ENCODE measurements at regions not wholly inside any gene's neighbourhood (a gene's known extent, or its start where the extent isn't known, plus 50 kb on each side); places are given as distances from the start of the nearest gene placed in this dataset.

DNA sequence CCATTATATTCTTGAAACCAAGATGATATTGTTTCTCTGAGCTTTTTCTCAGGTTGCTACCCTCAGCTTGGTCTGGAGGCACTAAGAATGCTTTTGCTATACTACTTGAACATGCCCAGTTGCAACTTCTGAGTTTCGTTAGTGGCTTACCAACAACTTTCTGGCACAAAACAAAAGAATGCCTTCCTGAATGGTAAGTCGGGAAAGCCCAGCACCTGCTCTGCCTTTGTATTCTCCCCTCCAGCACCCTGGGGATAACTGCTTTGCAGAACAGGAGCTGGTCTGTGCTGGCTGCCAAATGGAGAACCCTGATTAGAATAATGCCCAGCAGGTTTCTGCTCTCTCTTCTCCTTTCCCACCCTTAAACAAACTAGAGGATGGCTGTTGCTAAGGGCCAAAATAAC lies 149.3 kb downstream of the TGFB2 start:
- H3K4me1 Mint-ChIP-seq = peaks cover 15% of the 10 kb centered on the region
- peaks cover 3% of the 10 kb centered on the region for H3K27me3 Mint-ChIP-seq (ENCODE audit: low read depth)
- H3K36me3 Mint-ChIP-seq (ENCODE audit: low read depth) = no peaks in the 10 kb centered on the region

DNA sequence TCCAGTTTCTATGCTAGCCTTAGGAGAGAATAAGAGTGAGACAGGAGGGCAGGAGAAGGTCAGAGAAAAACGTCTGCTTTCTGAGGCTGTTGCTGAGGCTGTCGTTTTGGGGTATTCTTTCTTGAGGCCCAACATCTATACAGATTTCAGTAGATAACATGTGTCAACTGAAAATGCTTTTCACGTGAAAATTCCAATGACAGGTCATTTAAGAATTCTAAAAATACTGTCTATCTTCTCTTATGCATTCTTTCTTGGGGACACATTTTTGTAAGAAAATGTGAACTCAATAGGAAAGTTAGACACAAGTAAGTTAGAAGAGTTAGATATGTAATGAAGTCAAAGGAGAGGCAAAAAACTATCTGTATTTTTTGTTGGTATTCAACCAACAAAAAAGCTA lies 150.8 kb downstream of the TGFB2 start:
- Mint-ChIP-seq H3K4me3 (no peak overlapping the region), H3K27me3 (ENCODE audit: low read depth) (peaks cover 3% of the 10 kb centered on the region), H3K9me3 (no peaks in the 10 kb centered on the region), H3K4me1 (peaks cover 10% of the 10 kb centered on the region), H3K36me3 (ENCODE audit: low read depth) (no peaks in the 10 kb centered on the region), H3K27ac (no peak overlapping the region)
- TF ChIP-seq, protein P1, sequence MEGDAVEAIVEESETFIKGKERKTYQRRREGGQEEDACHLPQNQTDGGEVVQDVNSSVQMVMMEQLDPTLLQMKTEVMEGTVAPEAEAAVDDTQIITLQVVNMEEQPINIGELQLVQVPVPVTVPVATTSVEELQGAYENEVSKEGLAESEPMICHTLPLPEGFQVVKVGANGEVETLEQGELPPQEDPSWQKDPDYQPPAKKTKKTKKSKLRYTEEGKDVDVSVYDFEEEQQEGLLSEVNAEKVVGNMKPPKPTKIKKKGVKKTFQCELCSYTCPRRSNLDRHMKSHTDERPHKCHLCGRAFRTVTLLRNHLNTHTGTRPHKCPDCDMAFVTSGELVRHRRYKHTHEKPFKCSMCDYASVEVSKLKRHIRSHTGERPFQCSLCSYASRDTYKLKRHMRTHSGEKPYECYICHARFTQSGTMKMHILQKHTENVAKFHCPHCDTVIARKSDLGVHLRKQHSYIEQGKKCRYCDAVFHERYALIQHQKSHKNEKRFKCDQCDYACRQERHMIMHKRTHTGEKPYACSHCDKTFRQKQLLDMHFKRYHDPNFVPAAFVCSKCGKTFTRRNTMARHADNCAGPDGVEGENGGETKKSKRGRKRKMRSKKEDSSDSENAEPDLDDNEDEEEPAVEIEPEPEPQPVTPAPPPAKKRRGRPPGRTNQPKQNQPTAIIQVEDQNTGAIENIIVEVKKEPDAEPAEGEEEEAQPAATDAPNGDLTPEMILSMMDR (IDR thresholded peaks at IDR 0.05; ENCODE audit: unreplicated experiment in 3 of 3) = no peak

More for the DNA sequence above, 149.3 kb downstream of the TGFB2 start:
- no peak overlapping the region for H3K27ac Mint-ChIP-seq
- TF ChIP-seq, protein P1 (IDR thresholded peaks at IDR 0.05; ENCODE audit: unreplicated experiment in 3 of 3) = no peak
- no peak overlapping the region for H3K4me3 Mint-ChIP-seq
- H3K9me3 Mint-ChIP-seq = no peaks in the 10 kb centered on the region

DNA sequence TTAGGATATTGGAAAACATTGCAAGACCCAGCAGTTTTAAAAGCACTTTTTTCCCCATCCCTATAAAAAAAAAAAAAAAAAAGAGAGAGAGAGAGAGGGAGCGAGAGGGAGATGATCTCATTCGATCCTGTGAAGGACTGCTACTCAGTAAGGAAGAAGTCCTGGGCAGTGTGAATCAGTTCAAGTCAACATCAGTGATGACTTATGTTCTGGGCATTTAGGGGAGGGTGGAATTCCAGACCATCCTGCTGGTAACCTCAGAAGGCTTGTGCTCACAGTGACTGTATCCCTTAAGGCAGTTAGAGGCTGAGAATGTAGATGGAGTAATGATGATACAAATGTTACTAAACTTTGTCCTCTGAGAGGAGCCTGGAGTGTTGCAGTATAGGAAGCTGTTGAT lies 151.4 kb downstream of the TGFB2 start:
- TF ChIP-seq, protein P1 (IDR thresholded peaks at IDR 0.05; ENCODE audit: unreplicated experiment in 3 of 3) = no peak
- Mint-ChIP-seq H3K36me3 (ENCODE audit: low read depth) (no peaks in the 10 kb centered on the region), H3K27ac (no peak overlapping the region), H3K4me1 (peaks cover 10% of the 10 kb centered on the region), H3K9me3 (no peaks in the 10 kb centered on the region), H3K4me3 (no peak overlapping the region), H3K27me3 (ENCODE audit: low read depth) (peaks cover 3% of the 10 kb centered on the region)

DNA sequence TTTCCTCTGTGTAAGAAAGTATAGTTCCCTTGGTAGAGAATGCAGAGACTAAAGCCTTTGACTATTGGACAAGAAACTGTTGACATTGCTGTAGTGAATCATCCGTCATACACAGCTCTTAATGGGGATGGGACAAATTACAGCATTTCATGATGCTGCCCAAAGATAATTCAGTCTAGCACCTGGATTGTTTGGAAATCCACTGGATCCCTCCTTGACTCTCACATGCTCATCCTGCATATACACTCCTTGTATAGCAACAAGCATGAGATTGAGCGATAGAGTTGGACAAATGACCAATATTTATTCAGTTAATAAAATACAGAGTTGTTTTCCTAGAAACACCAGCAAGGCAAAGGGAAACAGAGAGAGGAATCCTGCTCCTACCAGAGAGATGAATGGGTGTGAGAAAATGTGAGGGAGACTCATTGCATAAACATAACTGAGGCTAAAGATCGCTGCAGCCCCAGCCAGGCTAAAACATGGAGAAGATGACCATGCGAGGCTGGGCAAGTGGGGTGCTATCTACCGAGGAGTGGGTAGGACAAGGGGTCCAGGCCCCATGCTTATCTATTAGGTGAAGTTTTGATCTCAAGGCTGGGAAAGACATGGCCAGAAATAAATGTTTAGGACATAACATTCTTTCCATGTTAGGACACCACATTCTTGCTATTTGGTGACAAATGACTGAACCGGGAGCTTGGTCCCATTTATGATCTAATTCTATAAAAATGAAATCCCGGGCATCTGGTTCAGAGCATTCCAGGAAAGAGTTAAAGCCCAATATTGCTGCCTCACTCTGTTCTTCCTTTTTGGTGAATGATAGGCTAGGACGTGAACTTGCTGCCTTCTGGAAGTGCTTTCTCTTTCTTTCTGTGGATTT lies 153.2 kb downstream of the TGFB2 start:
- peak overlapping the region in 1 of 3 experiments; percentile 23 for H3K4me3 Mint-ChIP-seq
- H3K27me3 Mint-ChIP-seq (ENCODE audit: low read depth) = peaks cover 3% of the 10 kb centered on the region
- H3K36me3 Mint-ChIP-seq (ENCODE audit: low read depth) = no peaks in the 10 kb centered on the region
- no peaks in the 10 kb centered on the region for H3K9me3 Mint-ChIP-seq
- peaks cover 10% of the 10 kb centered on the region for H3K4me1 Mint-ChIP-seq
- H3K27ac Mint-ChIP-seq = peak overlapping the region in 2 of 3 experiments; percentile 26 to 35
- TF ChIP-seq, protein P1 (IDR thresholded peaks at IDR 0.05; ENCODE audit: unreplicated experiment in 3 of 3) = no peak

DNA sequence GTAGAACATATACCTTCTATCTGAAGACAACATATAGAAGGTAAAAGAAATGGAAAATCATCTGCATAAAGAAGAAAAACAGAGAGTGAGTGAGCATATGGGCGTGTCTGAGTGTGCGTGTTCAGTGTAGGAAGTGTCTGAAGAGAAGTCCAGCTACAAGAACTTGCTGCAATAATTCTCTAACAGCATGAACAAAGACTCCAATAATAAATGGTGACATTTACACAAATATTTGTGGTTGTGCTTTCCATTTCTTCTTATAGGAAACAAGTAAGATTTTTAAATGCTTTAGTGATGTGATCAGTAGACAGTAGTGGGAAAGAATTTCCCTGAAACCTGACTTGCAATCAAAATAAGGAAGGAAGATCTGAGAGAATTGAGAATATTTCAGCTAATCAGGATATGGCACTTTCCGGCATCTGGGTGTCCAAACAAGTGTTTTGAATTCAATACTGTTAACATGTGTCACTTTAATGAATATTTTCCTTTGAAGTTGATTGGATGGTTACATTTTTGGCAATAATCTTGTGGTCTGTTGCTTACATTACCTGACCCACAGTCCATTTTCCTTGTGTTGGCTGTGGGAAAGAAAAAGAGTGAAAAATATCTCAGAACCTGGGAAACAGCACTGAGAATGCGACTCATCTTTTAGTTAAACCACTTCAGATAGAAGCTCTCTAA lies 154.0 kb downstream of the TGFB2 start:
- Mint-ChIP-seq H3K27ac (peak overlapping the region in 2 of 3 experiments; percentile 26 to 35), H3K4me1 (peaks cover 10% of the 10 kb centered on the region), H3K4me3 (peak overlapping the region in 1 of 3 experiments; percentile 23), H3K27me3 (ENCODE audit: low read depth) (peaks cover 3% of the 10 kb centered on the region), H3K36me3 (ENCODE audit: low read depth) (no peaks in the 10 kb centered on the region), H3K9me3 (peaks cover 5% of the 10 kb centered on the region)
- TF ChIP-seq, protein P1 (IDR thresholded peaks at IDR 0.05; ENCODE audit: unreplicated experiment in 3 of 3) = no peak

All from nephron (organoid).